ENCODE measurements at regions not wholly inside any gene's neighbourhood (a gene's known extent, or its start where the extent isn't known, plus 50 kb on each side); places are given as distances from the start of the nearest gene placed in this dataset.
A peak's percentile ranks its signal among the peaks of the same experiment; 100 is the strongest.

DNA sequence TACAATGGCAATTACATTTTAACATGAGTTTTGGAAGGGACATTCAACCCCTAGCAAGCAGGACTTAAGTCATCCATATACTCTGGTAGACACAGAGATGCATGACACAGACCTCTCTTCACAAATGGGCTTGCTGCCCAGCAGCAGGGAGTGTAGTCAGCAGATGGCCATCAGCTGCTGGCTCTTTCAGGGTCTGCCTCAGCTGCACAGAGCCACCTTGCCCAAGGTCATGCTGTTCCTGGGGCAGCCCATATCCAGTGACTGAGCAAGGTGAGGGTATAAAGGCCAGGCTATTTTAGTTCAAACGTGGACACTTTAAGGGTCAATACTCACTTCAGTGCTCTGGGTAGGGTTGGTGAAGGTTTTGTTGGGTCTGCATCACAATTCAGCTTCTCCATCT is 58.3 kb upstream of the JDP2 start:
- DNase-seq (ENCODE audit: low spot score), result no peak
- in situ Hi-C loops (cut with HindIII; ENCODE audit: low sequenced_read_pairs), result no loop called here

DNA sequence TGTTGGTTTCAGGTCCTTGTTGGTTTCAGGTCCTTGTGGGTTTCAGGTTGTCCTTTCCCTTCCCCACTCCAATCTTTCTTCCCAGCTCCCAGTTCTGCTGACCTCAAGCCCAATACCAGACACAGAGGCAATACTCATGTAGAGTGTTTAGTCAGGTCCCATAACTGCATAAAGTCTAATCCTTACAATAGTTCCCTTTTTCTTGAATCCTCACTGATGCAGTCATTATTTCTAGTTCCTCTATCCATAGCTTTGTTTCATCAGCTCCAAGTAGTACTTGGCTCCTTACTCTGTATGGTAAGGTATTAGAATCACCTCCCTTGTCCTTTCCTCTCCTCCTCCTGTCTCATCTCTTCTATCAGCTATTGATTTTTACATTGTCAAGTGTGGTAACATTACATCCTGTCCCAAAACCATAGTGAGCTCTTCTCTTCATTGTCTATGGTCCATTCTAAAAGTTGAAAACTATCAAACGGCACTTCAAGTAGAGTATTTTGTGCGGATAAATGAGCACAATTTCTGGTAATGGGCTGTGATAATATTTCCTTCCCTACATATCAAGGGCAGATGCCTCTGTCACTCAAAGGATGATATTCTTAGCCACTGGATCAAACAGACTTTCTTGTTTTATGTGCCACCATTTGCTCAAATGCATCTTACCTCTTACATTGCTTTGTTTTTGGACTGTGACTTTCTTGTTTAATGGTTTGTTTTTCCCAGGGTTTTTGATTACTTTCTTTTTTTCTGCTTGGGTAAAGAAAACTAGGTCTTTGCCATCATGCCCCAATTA is 57.2 kb upstream of the JDP2 start:
- in situ Hi-C loops (cut with HindIII; ENCODE audit: low sequenced_read_pairs), result no loop called here
- DNase-seq (ENCODE audit: low spot score), result no peak

DNA sequence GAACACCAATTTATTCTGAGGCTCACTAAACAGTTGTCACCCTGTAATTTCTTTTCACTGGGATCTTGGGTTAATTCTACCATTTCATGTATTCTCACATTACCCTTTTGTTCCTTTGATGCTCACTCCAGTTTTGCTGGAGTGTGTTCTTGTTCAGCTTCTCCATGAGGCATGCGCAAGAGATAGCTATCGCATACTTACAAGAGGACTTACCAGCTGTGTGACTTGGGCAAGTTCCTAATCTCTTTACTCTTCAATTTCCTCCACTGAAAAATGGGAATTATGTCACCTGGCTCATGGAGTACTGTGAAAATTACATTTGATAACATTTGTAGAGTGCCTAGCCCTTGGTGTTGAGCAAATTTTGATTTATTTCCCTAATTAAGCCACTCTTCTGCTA is 56.5 kb upstream of the JDP2 start:
- in situ Hi-C loops (cut with HindIII; ENCODE audit: low sequenced_read_pairs), result no loop called here

DNA sequence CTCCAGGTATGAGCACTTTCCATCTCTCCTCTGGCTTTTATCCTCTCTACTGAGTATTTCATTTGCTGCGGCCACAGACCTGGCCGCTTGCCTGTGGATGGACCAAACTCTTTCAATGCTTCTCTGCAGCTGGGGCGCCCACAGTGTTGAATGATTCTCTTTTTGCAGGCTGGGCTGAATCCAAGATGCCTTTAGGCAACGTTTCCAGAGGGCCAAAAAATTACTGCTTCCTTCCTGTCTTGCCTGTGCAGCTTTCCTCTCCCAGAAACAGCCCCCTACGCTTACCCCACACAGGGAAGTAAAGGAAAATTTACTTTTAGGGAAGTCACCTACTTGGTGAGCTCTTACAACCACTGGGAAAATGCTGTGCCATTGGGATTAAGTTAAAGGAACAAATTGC is 55.6 kb upstream of the JDP2 start:
- in situ Hi-C loops (cut with HindIII; ENCODE audit: low sequenced_read_pairs), result no loop called here
- peak; percentile 8 for DNase-seq (ENCODE audit: low spot score)

More for the DNA sequence above, 56.5 kb upstream of the JDP2 start:
- no peak for DNase-seq (ENCODE audit: low spot score)

DNA sequence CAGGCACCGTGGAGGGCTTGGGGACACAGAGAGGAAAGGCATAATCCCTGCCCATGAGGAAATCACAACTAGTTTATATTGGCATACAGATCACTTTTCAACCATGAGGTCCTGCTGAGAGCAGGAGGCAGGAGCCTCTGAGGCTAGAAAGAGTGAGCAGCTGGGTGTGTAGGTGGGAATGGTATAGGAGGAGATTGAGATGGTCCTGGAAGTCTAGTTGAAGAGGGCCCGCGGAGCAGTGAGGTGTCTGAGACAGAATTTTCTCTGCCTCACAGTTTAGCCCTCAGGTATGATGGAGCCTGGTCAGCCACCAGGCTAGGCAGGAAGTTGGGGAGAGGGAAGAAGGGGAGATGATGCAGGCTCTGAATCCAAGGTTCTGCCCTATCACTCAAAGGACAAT is 54.7 kb upstream of the JDP2 start:
- DNase-seq (ENCODE audit: low spot score), result no peak
- in situ Hi-C loops (cut with HindIII; ENCODE audit: low sequenced_read_pairs), result no loop called here

DNA sequence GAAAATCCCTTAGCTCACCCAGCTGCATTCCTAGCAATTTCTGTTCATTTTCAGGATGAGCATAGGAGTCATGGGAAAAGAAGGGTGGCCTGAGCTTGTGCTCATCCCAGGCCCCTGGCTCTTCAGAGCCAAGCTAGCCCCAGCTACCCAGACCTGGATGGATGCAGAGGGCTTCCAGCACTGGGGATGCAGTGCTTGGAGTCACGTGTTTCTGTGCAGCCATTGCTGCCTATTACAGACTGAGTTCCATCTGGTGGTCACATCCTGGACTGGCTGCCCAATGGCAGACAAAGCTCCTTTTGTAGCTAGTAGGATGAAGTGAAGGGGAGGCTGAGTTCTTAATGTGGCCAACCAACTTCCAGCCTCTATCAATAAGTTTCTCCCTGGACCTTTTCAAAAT is 54.2 kb upstream of the JDP2 start:
- no peak for DNase-seq (ENCODE audit: low spot score)

DNA sequence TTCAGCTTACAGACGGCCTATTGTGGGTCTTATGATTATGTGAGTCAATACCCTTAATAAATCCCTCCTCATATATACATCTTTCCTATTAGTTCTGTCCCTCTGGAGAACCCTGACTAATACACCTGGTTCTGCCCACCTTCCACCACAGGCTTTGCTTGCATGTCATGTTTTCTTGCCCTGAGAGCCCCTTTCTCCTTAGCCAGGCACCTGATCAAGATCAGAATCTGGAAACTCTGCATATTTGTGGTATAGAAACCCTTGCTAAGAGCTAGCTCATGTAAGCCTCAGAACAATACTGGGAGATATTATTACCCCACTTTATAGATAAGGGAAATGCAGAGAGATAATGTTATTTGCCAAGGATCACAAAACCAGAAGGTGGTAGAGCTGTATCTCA is 52.9 kb upstream of the JDP2 start:
- in situ Hi-C loops (cut with HindIII; ENCODE audit: low sequenced_read_pairs), result no loop called here
- no peak for DNase-seq (ENCODE audit: low spot score)

More for the DNA sequence above, 54.2 kb upstream of the JDP2 start:
- in situ Hi-C loops (cut with HindIII; ENCODE audit: low sequenced_read_pairs), result no loop called here

DNA sequence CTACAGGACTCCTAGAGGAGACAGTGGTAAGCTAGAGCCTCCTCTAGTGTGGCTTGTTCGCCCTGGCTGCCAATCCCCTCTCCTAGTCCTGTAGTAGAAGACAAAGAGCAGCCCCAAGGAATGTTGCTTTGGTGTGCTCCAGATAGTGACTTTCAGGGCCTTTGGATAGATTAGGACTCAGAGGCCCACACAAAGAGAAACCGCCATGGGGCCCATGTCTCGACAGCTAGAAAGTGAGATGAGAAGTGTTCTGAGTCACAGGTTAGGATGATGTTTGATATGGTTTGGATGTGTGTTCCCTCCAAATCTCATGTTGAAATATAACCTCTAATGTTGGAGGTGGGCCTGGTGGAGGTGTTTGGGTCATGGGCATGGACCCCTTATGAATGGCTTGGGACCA is 51.8 kb upstream of the JDP2 start:
- DNase-seq (ENCODE audit: low spot score), result no peak
- in situ Hi-C loops (cut with HindIII; ENCODE audit: low sequenced_read_pairs), result no loop called here

Data from G401 (cell line).